ENCODE measurements at regions not wholly inside any gene's neighbourhood (a gene's known extent, or its start where the extent isn't known, plus 50 kb on each side); places are given as distances from the start of the nearest gene placed in this dataset.

- no peak for DNase-seq (ENCODE audit: low read depth)
- TF ChIP-seq CTCF (IDR thresholded peaks at IDR 0.05; ENCODE audit: insufficient read depth, low read depth, low read length, missing control alignments) = no peak
- no peak overlapping the region for H3K4me3 ChIP-seq (ENCODE audit: low read length)
These were observed 118.3 kb downstream of the NCOR2 start for GRCh38 chr12:124448955-124449622.

- no peak overlapping the region for H3K4me3 ChIP-seq (ENCODE audit: low read length)
- TF ChIP-seq CTCF (IDR thresholded peaks at IDR 0.05; ENCODE audit: insufficient read depth, low read depth, low read length, missing control alignments) = no peak
- DNase-seq (ENCODE audit: low read depth) = no peak
These were observed 119.0 kb downstream of the NCOR2 start for GRCh38 chr12:124448241-124448954.

GRCh38 chr12:124446364-124446763 lies 121.0 kb downstream of the NCOR2 start:
- no peak for DNase-seq (ENCODE audit: low read depth)
- no peak overlapping the region for H3K4me3 ChIP-seq (ENCODE audit: low read length)
- TF ChIP-seq CTCF (IDR thresholded peaks at IDR 0.05; ENCODE audit: insufficient read depth, low read depth, low read length, missing control alignments) = no peak

- no peak for DNase-seq (ENCODE audit: low read depth)
- no peak overlapping the region for H3K4me3 ChIP-seq (ENCODE audit: low read length)
- no peak for TF ChIP-seq CTCF (IDR thresholded peaks at IDR 0.05; ENCODE audit: insufficient read depth, low read depth, low read length, missing control alignments)
These were observed 121.6 kb downstream of the NCOR2 start for GRCh38 chr12:124445826-124446225.

GRCh38 chr12:124445121-124445718 lies 122.2 kb downstream of the NCOR2 start:
- DNase-seq (ENCODE audit: low read depth) = no peak
- TF ChIP-seq CTCF (IDR thresholded peaks at IDR 0.05; ENCODE audit: insufficient read depth, low read depth, low read length, missing control alignments) = no peak
- no peak overlapping the region for H3K4me3 ChIP-seq (ENCODE audit: low read length)

GRCh38 chr12:124443931-124444712 lies 123.3 kb downstream of the NCOR2 start:
- TF ChIP-seq CTCF (IDR thresholded peaks at IDR 0.05; ENCODE audit: insufficient read depth, low read depth, low read length, missing control alignments) = no peak
- DNase-seq (ENCODE audit: low read depth) = no peak
- no peak overlapping the region for H3K4me3 ChIP-seq (ENCODE audit: low read length)

All from epithelial cell of esophagus (primary cell).